Endothelial cell of umbilical vein (primary cell): ENCODE measurements at regions not wholly inside any gene's neighbourhood (a gene's known extent, or its start where the extent isn't known, plus 50 kb on each side); places are given as distances from the start of the nearest gene placed in this dataset.
"Not testable (repeated sequence)": the region's sequence is repeated elsewhere in the genome, so short reads cannot be mapped to it uniquely, and the experiment has no call there.

Experiments
- CTCF ChIP-seq, 2 donors: IDR thresholded peaks; 1 replicate in 1 of 2; 2 replicates in 1 of 2; pipeline ENCODE4 v1.5.1; 2011; ENCODE audit warnings: low read length in 2 of 2, mild to moderate bottlenecking in 2 of 2, moderate library complexity in 2 of 2, control low read depth in 1 of 2, inconsistent platforms in 1 of 2, low read depth in 1 of 2; ENCODE audit not compliant: insufficient read depth in 1 of 2; ENCODE audit errors: extremely low read depth in 1 of 2
- EZH2 ChIP-seq: IDR thresholded peaks from 2 replicates; pipeline ENCODE4 v1.6.1; 2012; ENCODE audit warnings: borderline replicate concordance, low read depth, mild to moderate bottlenecking, moderate library complexity, low read length, inconsistent platforms; ENCODE audit not compliant: severe bottlenecking
- JUN ChIP-seq: IDR thresholded peaks from 2 replicates; pipeline ENCODE4 v1.6.1; 2011; ENCODE audit warnings: borderline replicate concordance, low read depth; ENCODE audit not compliant: insufficient read length, insufficient read depth
- POLR2A ChIP-seq: IDR thresholded peaks from 2 replicates; pipeline ENCODE4 v1.6.1; 2012; ENCODE audit warnings: low read depth, mild to moderate bottlenecking, control low read depth, low read length
- POLR2AphosphoS5 ChIP-seq: IDR thresholded peaks from 2 replicates; pipeline ENCODE4 v1.6.1; 2012; ENCODE audit warnings: low read depth, mild to moderate bottlenecking, control low read depth, low read length, moderate library complexity; ENCODE audit not compliant: insufficient read depth

- not testable (repeated sequence) for TF ChIP-seq EZH2; POLR2A; CTCF (IDR thresholded peaks at IDR 0.05; ENCODE audit: extremely low read depth in 1 of 2, insufficient read depth in 1 of 2, low read depth in 1 of 2, low read length in 2 of 2); JUN; POLR2AphosphoS5
These were observed 474.5 kb downstream of the CD109 start for GRCh38 chr6:74170550-74170949.
